IMR-90 (cell line): ENCODE measurements at regions not wholly inside any gene's neighbourhood (a gene's known extent, or its start where the extent isn't known, plus 50 kb on each side); places are given as distances from the start of the nearest gene placed in this dataset.

Experiments
- BHLHE40 ChIP-seq: fragments of 150-350 bp; IDR thresholded peaks from 2 replicates; pipeline ENCODE4 v1.6.1; 2016; ENCODE audit warnings: mild to moderate bottlenecking, low read depth, low read length
- CEBPB ChIP-seq: IDR thresholded peaks from 2 replicates; pipeline ENCODE4 v1.6.1; 2012; ENCODE audit warnings: low read depth, low read length, improper control_type of control experiment
- CHD1 ChIP-seq: IDR thresholded peaks from 2 replicates; pipeline ENCODE4 v1.6.1; 2012; ENCODE audit warnings: low read depth, low read length, improper control_type of control experiment
- FOS ChIP-seq: fragments of 150-350 bp; IDR thresholded peaks from 2 replicates; pipeline ENCODE4 v1.6.1; 2016; ENCODE audit warnings: low read depth, low read length
- MAFK ChIP-seq: IDR thresholded peaks from 2 replicates; pipeline ENCODE4 v1.6.1; 2012; ENCODE audit warnings: low read depth, low read length, improper control_type of control experiment
- MAZ ChIP-seq: IDR thresholded peaks from 2 replicates; pipeline ENCODE4 v1.6.1; 2012; ENCODE audit warnings: low read depth, mild to moderate bottlenecking, low read length, improper control_type of control experiment, moderate library complexity, borderline replicate concordance
- MXI1 ChIP-seq: IDR thresholded peaks from 2 replicates; pipeline ENCODE4 v1.6.1; 2012; ENCODE audit warnings: low read depth, mild to moderate bottlenecking, low read length, moderate library complexity, borderline replicate concordance
- NFE2L2 ChIP-seq: fragments of 150-350 bp; IDR thresholded peaks from 2 replicates; pipeline ENCODE4 v1.6.1; 2016; ENCODE audit warnings: low read depth, mild to moderate bottlenecking, low read length
- POLR2A ChIP-seq: IDR thresholded peaks from 2 replicates; pipeline ENCODE4 v1.6.1; 2012; ENCODE audit warnings: mild to moderate bottlenecking, low read depth, low read length
- RAD21 ChIP-seq: IDR thresholded peaks from 2 replicates; pipeline ENCODE4 v1.6.1; 2012; ENCODE audit warnings: low read length, improper control_type of control experiment
- RFX5 ChIP-seq: IDR thresholded peaks from 2 replicates; pipeline ENCODE4 v1.8.0; 2012; ENCODE audit warnings: low read depth, mild to moderate bottlenecking, low read length, moderate library complexity
- SMC3 ChIP-seq: fragments of 150-350 bp; IDR thresholded peaks from 2 replicates; pipeline ENCODE4 v1.6.1; 2016; ENCODE audit warnings: low read depth, mild to moderate bottlenecking, antibody characterized with exemption, low read length, moderate library complexity
- TF ChIP-seq, protein P1 (sequence below): conservative IDR thresholded peaks from 2 replicates; pipeline ENCODE4 v1.5.1; 2012; ENCODE audit warnings: mild to moderate bottlenecking, low read depth, low read length, improper control_type of control experiment

DNA sequence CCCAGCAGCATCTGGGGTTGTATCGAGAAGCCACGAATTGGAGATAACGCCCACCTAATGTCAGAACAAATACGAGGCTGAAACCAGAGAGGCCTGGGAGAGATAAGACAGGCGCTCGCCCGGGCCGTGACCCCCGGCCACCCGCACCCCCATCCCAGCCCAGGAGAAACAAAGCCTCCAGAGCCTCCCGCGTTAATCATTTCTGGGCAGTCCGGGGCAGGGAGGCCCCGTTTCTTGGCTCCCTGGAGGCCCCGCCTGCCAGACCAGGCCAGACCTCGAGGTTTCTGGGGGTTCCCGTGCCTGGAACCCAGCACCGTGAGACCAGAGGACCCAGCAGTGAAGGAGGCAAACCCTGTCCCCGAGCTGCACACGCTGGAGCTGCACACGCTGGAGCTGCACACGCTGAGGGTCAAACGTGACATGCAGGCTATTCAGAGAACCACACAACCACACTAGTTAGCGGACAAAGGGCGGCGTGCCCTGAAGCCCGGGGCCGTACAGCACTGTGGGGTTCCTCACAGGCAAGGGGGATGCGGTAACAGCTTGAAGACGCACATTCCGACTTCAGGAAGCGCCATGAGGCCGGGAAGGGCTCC, 53.4 kb downstream of the FOXL3 start:
- TF ChIP-seq POLR2A: no peak
- no peak for TF ChIP-seq SMC3
- no peak for TF ChIP-seq NFE2L2
- TF ChIP-seq, protein P1, sequence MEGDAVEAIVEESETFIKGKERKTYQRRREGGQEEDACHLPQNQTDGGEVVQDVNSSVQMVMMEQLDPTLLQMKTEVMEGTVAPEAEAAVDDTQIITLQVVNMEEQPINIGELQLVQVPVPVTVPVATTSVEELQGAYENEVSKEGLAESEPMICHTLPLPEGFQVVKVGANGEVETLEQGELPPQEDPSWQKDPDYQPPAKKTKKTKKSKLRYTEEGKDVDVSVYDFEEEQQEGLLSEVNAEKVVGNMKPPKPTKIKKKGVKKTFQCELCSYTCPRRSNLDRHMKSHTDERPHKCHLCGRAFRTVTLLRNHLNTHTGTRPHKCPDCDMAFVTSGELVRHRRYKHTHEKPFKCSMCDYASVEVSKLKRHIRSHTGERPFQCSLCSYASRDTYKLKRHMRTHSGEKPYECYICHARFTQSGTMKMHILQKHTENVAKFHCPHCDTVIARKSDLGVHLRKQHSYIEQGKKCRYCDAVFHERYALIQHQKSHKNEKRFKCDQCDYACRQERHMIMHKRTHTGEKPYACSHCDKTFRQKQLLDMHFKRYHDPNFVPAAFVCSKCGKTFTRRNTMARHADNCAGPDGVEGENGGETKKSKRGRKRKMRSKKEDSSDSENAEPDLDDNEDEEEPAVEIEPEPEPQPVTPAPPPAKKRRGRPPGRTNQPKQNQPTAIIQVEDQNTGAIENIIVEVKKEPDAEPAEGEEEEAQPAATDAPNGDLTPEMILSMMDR: no peak
- TF ChIP-seq MAZ: no peak
- TF ChIP-seq MXI1: no peak
- no peak for TF ChIP-seq RFX5
- no peak for TF ChIP-seq RAD21
- TF ChIP-seq FOS: no peak
- no peak for TF ChIP-seq MAFK
- no peak for TF ChIP-seq BHLHE40
- TF ChIP-seq CHD1: no peak
- TF ChIP-seq CEBPB: no peak
